ENCODE measurements at regions not wholly inside any gene's neighbourhood (a gene's known extent, or its start where the extent isn't known, plus 50 kb on each side); places are given as distances from the start of the nearest gene placed in this dataset.

DNA sequence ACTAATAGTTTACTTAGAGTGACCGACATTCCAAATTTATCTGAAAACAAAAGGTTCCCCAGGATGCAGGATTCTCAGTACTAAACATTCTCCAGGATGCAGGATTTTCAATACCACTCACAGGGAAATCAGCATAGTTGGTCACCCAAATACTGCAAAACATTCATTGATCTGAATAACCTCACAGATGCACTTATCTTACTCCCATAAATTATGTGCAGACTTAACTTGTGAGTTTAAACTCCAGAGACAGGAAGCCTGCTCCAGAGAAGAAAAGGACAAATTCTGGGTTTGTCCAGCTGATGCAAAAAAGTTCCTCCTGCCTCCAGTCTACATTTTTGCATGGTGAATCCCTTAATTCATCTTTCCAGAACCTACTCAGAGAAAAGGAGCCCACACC lies 514.2 kb upstream of the TMEM132C start:
- TF ChIP-seq EZH2 (IDR thresholded peaks at IDR 0.05; ENCODE audit: insufficient read depth, poor library complexity, severe bottlenecking) (no peak), EZH2phosphoT487 (IDR thresholded peaks at IDR 0.05; ENCODE audit: insufficient read depth, low read depth) (no peak)

All from GM23248 (cell line).